ENCODE measurements at regions not wholly inside any gene's neighbourhood (a gene's known extent, or its start where the extent isn't known, plus 50 kb on each side); places are given as distances from the start of the nearest gene placed in this dataset.
A peak's percentile ranks its signal among the peaks of the same experiment; 100 is the strongest.

DNA sequence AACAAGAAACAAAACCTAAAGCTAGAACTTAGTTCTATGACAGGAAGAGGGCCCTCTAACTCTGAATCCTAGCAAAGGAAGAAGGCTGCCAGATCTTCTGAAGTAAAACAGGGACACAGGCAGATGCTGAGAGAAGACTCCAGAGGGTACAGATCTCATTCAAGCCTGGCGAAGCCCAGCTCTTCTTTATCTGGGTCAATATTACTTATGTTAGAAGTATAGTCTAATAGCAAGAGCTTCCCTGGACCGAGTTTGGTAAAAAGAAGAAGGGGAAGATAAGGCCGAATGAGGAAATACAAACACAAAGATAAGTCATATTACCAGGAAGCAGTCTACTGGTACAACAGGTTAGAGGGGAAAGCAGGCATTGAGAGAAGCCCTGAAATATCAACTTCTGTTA, 79.9 kb upstream of the CCDC91 start:
- no peak for DNase-seq

DNA sequence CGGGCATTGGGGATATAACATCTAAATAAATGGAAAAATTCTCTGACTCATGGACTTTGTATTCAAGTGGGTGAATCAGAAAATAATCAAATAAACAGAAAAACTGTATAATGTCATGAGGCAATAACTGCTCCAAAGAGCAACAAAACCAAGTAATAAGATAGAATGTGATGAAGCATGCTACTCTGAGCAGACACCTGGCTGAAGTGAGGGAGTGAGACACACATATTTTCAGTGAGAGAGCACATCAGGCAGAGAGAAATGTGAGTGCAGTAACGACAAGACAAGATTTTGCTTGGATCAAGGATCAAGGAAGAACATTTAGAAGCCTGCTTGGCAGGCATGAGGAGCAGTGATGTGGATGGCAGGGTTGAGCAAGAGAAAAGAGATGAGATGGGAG, 75.8 kb upstream of the CCDC91 start:
- no peak for DNase-seq

DNA sequence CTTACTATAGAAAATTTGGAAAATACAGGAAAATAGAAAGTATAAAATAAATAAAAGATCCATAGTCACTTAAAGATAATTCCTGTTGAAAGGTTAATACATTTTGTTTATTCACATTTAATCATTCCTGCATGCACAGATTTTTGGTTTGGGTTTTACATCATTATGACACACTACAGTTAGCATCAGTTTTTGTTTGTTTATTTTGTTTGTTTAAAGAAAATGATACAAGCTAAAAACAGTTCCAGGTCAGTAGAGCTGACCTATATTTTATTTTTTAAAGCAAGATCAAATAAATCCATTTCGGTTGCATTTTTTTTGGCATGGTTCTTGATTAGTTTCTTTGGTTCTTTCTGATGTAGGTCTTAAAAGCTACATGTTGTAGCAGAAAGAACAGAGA, 68.8 kb upstream of the CCDC91 start:
- no peak for DNase-seq

DNA sequence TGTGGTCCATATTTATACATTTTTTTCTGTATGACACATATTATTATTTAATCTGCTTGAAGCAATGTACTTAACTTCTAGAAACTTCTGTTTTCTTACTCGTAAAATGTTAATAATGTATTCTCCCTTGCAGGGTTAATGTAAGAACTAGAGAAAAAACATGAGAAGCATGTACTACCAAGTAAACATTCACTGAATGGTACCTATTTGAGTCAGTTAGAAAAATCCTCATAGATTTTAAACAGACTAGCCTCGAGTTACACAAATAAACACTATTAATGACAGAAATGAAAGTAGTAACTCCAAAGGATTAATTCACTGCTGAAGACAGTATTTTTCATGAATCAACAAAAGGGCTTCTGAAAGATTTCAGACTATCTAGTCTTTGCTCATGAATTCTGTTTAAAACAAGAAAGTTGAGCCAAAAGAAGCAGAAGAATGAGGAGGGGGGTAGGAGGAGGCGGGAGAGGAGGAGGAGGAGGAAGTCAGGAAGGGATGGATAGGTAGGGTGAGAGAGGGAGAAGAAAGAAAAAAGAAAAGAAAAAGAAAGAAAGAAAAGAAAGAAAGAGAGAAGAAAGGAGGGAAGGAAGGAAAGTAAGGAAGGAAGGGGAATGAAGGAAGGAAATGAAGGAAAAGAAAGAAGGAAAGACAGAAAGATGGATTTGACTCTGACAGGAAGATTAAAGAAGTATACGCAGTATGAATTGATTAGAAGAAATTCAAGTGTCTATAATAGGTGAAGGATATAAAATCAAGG, 68.2 kb upstream of the CCDC91 start:
- DNase-seq: no peak

DNA sequence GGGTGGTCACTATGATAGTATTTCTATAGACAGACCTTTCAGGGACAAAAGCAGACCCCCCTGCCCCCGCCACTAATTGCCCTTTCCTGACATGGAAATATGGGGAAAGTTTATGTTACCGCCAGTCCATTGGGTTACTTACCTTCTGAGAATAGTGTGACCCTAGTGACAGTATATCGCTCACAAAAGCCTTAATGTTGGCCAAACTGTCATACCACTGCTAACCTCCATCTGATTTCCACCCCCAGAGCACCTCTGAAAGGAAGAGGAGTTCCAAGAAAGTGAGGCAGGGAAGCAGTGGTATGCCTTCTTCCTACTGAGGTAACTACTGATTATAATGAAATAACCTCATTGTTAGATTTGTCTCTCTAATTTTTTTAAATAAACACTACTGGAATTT, 67.5 kb upstream of the CCDC91 start:
- no peak for DNase-seq

DNA sequence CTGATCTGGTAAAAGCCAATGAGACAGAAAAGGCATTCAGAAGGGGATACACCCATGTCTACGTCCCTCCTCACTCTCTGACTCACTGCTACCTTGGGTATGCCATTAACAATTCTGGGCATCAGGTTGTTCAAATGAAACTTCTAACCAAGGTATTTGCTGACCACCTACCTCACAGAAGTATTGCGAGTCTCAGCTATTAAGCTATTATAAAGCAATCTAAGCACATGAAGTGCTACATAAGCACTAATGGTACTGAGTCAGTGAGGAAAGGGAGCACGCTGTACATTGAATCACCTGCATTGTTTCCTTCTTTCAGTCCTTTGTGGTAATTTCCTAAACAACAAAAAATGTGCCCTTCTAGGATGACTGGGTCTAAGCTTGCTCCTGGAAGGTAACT, 62.8 kb upstream of the CCDC91 start:
- DNase-seq: no peak

DNA sequence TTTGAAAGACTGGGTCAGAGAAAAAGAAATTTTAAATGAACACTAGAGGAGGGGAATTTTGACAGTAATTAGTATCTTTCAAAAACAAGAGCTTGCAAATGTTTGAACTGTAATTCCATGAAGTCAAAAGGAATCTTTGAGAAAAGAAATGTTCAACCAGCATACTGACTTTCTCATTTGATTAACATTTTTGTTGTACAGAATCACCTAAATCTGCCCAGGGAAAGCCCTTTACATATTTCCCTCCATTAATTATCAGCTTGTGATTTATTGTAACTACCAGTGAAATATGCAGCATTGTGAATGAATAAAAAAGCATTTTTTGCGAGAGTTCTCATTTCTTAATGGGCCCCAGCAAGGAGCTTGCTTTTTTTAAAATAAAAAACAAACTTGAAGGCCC, 61.2 kb upstream of the CCDC91 start:
- no peak for DNase-seq

DNA sequence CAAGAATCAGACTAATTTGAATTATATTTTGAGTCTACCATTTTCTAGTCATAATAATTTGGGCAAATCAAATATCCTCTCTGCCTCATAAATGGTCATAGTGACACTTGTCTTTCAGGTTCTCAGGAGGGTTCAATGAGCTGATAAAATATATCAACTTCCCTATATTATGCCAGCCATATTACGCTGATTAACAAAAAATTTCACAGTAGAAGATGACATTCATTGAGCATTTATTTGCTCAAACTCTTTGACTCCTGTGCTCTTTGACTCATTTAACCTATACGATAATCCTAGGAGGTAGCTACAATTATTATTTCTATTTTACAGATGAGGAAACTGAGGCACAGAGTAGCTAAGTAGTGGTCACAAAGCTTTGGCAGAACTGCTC, 60.0 kb upstream of the CCDC91 start:
- no peak for DNase-seq

DNA sequence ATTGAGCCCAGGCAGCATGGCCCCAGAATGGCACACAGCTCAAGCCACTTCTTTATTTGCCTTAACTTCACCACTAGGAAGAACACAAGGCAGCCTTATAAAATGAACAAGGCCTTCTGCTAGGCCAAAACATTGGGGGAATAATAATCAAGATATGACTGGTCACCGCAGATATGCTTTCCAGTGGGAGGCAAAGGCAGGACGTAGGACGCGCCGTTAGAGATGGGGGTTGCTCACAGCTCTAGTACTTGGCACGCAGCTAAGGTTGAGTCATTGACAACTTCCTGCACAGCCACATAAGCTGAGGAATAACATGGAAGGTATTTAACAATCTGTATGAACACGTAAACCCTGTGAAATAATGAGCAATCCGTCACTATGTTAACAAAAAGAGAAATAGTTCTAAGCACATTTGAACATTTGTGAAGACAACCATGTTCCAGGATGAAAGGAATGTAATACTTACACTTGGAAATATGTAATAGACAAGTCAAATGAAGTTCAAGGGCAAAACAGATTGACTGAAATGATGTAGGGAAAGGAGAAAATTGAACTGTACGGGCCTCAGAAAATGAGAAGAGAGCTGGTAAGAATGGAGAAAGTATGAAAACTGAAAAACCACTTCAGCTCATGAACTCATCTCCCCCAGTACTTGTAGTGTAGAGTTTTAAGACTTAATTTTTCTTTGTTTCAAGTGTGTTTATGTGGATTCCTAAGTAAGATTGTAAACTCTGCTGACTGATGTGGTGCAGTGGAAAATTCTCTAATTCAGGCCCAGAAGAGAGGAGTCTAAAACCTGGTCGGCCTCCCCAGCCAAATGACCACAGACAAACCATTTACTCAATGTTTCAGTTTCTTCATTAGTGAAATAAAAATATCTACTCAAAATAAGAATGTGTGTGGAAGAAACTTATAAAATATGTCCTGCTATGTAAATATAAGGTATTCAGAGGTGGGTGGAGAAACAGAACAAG, 59.3 kb upstream of the CCDC91 start:
- peak; percentile 30 for DNase-seq

DNA sequence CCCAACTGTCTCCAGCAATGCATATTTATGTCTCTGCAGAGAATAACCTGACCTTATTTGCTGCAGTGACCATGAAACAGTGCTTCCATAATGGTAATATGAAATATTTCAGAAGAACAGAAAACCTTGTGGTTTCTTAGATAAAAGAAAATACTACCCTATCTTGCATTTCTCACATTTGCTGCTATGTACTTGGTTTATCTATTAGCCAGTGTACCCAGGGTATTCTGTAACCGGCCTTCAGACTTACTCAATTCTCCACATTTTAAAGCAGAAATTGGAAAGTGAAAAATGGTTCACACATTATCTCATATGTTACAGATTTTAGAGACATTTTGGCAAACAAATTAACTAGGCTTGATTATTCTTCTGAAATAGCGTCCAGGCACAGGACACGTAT, 57.9 kb upstream of the CCDC91 start:
- no peak for DNase-seq

DNA sequence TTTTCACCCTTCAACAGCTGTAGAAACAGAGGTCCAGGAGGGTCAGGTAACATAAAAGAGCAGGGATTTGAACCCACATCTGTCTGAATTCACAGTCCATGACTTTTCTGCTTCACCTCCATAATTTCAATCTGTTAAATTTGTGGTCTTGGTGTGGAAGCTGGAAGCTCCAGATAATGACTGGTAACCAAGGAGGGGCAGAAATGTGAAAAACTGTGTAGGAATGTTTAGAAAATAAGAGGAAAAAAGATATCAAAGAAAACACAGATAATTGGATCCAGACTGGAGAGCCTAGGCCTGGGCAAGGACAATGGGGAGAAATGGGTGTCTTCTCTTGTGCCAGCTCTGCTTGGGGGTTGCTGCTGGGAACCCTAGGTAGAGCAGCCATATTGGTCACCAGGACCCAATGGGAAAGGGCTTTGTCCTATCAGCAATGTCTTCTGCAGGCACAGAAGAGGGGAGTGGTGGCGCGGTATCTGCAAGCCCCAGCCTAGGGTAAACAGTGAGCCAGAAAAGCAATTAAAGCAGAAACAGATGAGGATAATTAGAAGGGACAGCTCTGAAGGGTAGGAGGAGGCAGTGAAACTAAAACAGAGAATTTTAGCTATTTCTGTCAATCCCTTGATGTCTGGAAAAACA, 54.3 kb upstream of the CCDC91 start:
- DNase-seq: no peak

DNA sequence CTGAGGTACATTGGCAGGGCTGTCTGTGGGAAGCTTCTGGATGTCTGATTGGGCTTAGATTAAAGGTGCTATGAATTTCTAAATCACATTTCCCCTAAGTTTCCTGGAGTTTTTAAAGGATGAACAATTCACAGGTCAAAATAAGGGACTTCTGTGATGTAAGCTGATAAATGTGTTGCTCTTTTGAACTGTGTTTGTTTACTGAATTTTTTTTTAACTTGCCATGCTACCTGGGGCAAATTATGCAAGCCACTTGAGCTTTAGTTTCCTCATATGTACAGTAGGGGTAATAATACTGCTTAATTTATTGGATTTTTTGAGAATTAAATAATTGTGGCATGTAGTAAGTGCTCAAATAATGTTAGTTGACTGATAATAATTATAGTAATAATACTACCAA, 52.8 kb upstream of the CCDC91 start:
- DNase-seq: no peak

DNA sequence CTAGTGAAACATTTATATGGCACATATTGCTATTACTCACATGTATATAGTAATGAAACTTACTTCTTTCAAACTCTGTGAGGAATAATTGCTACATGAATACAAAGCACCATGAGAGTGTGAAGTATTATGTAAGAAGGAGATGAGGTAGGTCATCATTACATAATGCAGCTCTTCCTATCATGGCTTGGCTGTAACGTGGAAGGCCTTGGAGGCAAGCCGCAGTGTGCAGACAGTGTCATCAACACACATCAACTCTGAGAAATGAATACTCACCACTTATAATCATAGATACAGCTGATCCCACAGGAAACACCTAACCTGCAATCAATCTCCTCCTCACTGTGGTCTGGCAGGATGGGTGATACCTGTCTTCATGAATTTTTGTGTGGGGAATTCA, 49.9 kb upstream of the CCDC91 start:
- DNase-seq: no peak
